Endothelial cell of umbilical vein (primary cell): ENCODE measurements at regions not wholly inside any gene's neighbourhood (a gene's known extent, or its start where the extent isn't known, plus 50 kb on each side); places are given as distances from the start of the nearest gene placed in this dataset.
A peak's percentile ranks its signal among the peaks of the same experiment; 100 is the strongest.

Experiments
- BruUV-seq: library from RNA; stranded (reverse); fragments of 400-500 nt; replicated peaks from 2 replicates; lab custom pipeline; 2021; lab: Mats Ljungman, UMichigan
- CTCF ChIA-PET: fragments of 300-600, 350-600 bp; sonication (Branson Sonifier 250); formaldehyde crosslinking; loops from one replicate; lab custom pipeline; 2021; ENCODE audit warnings: antibody characterized with exemption, inconsistent platforms; lab: Charles Lee
- POLR2A ChIA-PET: fragments of 300-600, 350-600 bp; sonication (Branson Sonifier 250); formaldehyde crosslinking; loops from one replicate; lab custom pipeline; 2021; ENCODE audit warnings: antibody characterized with exemption, inconsistent platforms; lab: Charles Lee
- DNase-seq: peaks from one replicate; pipeline ENCODE4 v3.0.0-alpha.2; 2011; ENCODE audit warnings: low read depth, low spot score
- FAIRE-seq: peaks from 2 replicates; lab custom pipeline; 2011; peaks lifted over from hg19 to GRCh38; lab: Jason Lieb, UNC
- H2AFZ ChIP-seq: 2 replicates; pipeline ENCODE4 v1.6.0; 2012; ENCODE audit warnings: low read depth, low read length, control low read depth, inconsistent platforms
- H3K27ac ChIP-seq: 2 replicates; pipeline ENCODE4 v1.5.1; 2011; ENCODE audit warnings: low read depth, mild to moderate bottlenecking, control low read depth, low read length, moderate library complexity; ENCODE audit not compliant: insufficient read depth
- H3K27me3 ChIP-seq, 2 experiments: 2 replicates each; pipeline versions ENCODE4 v1.6.0 to v1.6.1; 2011; ENCODE audit warnings: low read length in 2 of 2, mixed read lengths in 1 of 2; ENCODE audit not compliant: control insufficient read depth in 2 of 2, insufficient read depth in 2 of 2
- H3K36me3 ChIP-seq, 2 experiments: 2 replicates in 1 of 2; 3 replicates in 1 of 2; pipeline ENCODE4 v1.5.1; 2011; ENCODE audit warnings: low read length in 2 of 2, mild to moderate bottlenecking in 1 of 2, moderate library complexity in 1 of 2; ENCODE audit not compliant: control insufficient read depth in 2 of 2, insufficient read depth in 2 of 2; ENCODE audit errors: extremely low read depth in 1 of 2
- H3K4me1 ChIP-seq: 3 replicates; pipeline ENCODE4 v1.5.1; 2011; ENCODE audit warnings: mild to moderate bottlenecking, low read length; ENCODE audit not compliant: control insufficient read depth, insufficient read depth; ENCODE audit errors: extremely low read depth
- H3K4me2 ChIP-seq: 2 replicates; pipeline ENCODE4 v1.6.1; 2011; ENCODE audit warnings: low read length, control low read depth, mixed read lengths; ENCODE audit not compliant: insufficient read depth
- H3K4me3 ChIP-seq, 3 experiments: fragments of 200-600 bp in 1 of 3; sonication (generic), shearing (Covaris generic) in 1 of 3; replicated peaks in 1 of 3; 2 replicates each; pipeline ENCODE4 v1.5.1; 2011 to 2016; ENCODE audit warnings: control low read depth in 3 of 3, low read length in 3 of 3, mild to moderate bottlenecking in 2 of 3, inconsistent platforms in 1 of 3, low read depth in 1 of 3, moderate library complexity in 1 of 3; ENCODE audit not compliant: insufficient read depth in 1 of 3
- H3K79me2 ChIP-seq: 2 replicates; pipeline ENCODE4 v1.6.0; 2012; ENCODE audit warnings: low read length, inconsistent platforms; ENCODE audit not compliant: control insufficient read depth, insufficient read depth
- H3K9ac ChIP-seq: replicated peaks from 2 replicates; pipeline ENCODE3; 2011; ENCODE audit warnings: low read length, control low read depth; ENCODE audit not compliant: insufficient read depth; ENCODE audit errors: extremely low read depth
- H3K9me1 ChIP-seq: replicated peaks from 3 replicates; pipeline ENCODE4 v1.6.0; 2011; ENCODE audit warnings: mild to moderate bottlenecking, low read length; ENCODE audit not compliant: control insufficient read depth, insufficient read depth; ENCODE audit errors: extremely low read depth
- H3K9me3 ChIP-seq: replicated peaks from 2 replicates; pipeline ENCODE4 v1.5.1; 2012; ENCODE audit warnings: low read length, inconsistent platforms; ENCODE audit not compliant: control insufficient read depth, insufficient read depth
- H4K20me1 ChIP-seq: replicated peaks from 2 replicates; pipeline ENCODE3; 2011; ENCODE audit warnings: mild to moderate bottlenecking, low read length; ENCODE audit not compliant: control insufficient read depth, insufficient read depth; ENCODE audit errors: extremely low read depth
- EZH2 ChIP-seq: IDR thresholded peaks from 2 replicates; pipeline ENCODE4 v1.6.1; 2012; ENCODE audit warnings: borderline replicate concordance, low read depth, mild to moderate bottlenecking, moderate library complexity, low read length, inconsistent platforms; ENCODE audit not compliant: severe bottlenecking
- FOS ChIP-seq: IDR thresholded peaks from 2 replicates; pipeline ENCODE4 v1.6.1; 2011; ENCODE audit warnings: mild to moderate bottlenecking, low read length, moderate library complexity, borderline replicate concordance; ENCODE audit not compliant: insufficient read depth
- GATA2 ChIP-seq: IDR thresholded peaks from 2 replicates; pipeline ENCODE4 v1.7.0; 2011; ENCODE audit warnings: low read depth, mild to moderate bottlenecking, moderate library complexity, mixed read lengths, low read length; ENCODE audit not compliant: insufficient read length, insufficient read depth
- JUN ChIP-seq: IDR thresholded peaks from 2 replicates; pipeline ENCODE4 v1.6.1; 2011; ENCODE audit warnings: borderline replicate concordance, low read depth; ENCODE audit not compliant: insufficient read length, insufficient read depth
- MAX ChIP-seq: IDR thresholded peaks from 2 replicates; pipeline ENCODE4 v1.6.1; 2011; ENCODE audit not compliant: insufficient read depth, insufficient read length
- MYC ChIP-seq: IDR thresholded peaks from one replicate; pipeline ENCODE4 v1.6.1; 2011; ENCODE audit warnings: mild to moderate bottlenecking, low read depth, low read length
- POLR2A ChIP-seq: IDR thresholded peaks from 2 replicates; pipeline ENCODE4 v1.6.1; 2012; ENCODE audit warnings: low read depth, mild to moderate bottlenecking, control low read depth, low read length
- POLR2AphosphoS5 ChIP-seq: IDR thresholded peaks from 2 replicates; pipeline ENCODE4 v1.6.1; 2012; ENCODE audit warnings: low read depth, mild to moderate bottlenecking, control low read depth, low read length, moderate library complexity; ENCODE audit not compliant: insufficient read depth
- dilution Hi-C: fragments of 300-500 bp; cut with MboI; formaldehyde crosslinking; loops from one replicate; pipeline ENCODE4 v1.15.0; 2019; ENCODE audit warnings: low sequenced_read_pairs; ENCODE audit not compliant: extremely low pct_ligation_motif_present
- intact Hi-C: fragments of 100-400 bp; cut with micrococcal nuclease; formaldehyde crosslinking; loops from one replicate; pipeline ENCODE4 v1.10.0; 2022

GRCh38 chr10:110401401-110402076, 96.2 kb upstream of the DUSP5 start:
- Histone ChIP-seq H3K36me3 (no peaks in the 10 kb centered on the region), H4K20me1 (no peaks in the 10 kb centered on the region), H3K9me1 (no peaks in the 10 kb centered on the region), H3K9me3 (no peaks in the 10 kb centered on the region), H2AFZ (peak overlapping the region; percentile 65), H3K9ac (peak overlapping the region; percentile 21), H3K4me1 (peaks cover 40% of the 10 kb centered on the region), H3K79me2 (no peaks in the 10 kb centered on the region), H3K4me2 (peak overlapping the region; percentile 10), H3K4me3 (no peak overlapping the region), H3K27me3 (no peaks in the 10 kb centered on the region), H3K27ac (peak overlapping the region; percentile 98)
- POLR2A ChIA-PET = interaction anchor here (1.0 kb wide), 1 partner anchor 9 kb away, joined by 3 read pairs; no protein-coding TSS in a partner anchor
- FAIRE-seq = peak; percentile 75
- BruUV-seq = no TSS peak
- TF ChIP-seq GATA2 = peak; percentile 21
- peak; percentile 38 for TF ChIP-seq FOS
- no peak for TF ChIP-seq MYC
- TF ChIP-seq POLR2AphosphoS5 = no peak
- no peak for TF ChIP-seq POLR2A
- TF ChIP-seq JUN = no peak
- TF ChIP-seq MAX = no peak
- no peak for TF ChIP-seq EZH2
- intact Hi-C loops = no loop called here
- DNase-seq = peak; percentile 56
- dilution Hi-C loops = no loop called here
- CTCF ChIA-PET = interaction anchor here (1.3 to 3.5 kb wide), 2 partner anchors 10 to 48 kb away, joined by 5 to 16 read pairs; no protein-coding TSS in a partner anchor

- Histone ChIP-seq H3K4me1 (peaks cover 40% of the 10 kb centered on the region), H3K4me2 (no peak overlapping the region), H3K9ac (no peak overlapping the region), H3K4me3 (no peak overlapping the region), H3K27ac (peak overlapping the region; percentile 98), H3K9me3 (no peaks in the 10 kb centered on the region), H3K79me2 (no peaks in the 10 kb centered on the region), H3K9me1 (no peaks in the 10 kb centered on the region), H3K27me3 (no peaks in the 10 kb centered on the region), H2AFZ (no peak overlapping the region), H4K20me1 (no peaks in the 10 kb centered on the region), H3K36me3 (no peaks in the 10 kb centered on the region)
- TF ChIP-seq POLR2A (no peak), JUN (no peak), GATA2 (no peak), POLR2AphosphoS5 (no peak)
- ChIA-PET POLR2A (interaction anchor here (1.0 kb wide), 1 partner anchor 9 kb away, joined by 3 read pairs; no protein-coding TSS in a partner anchor), CTCF (interaction anchor here (1.3 to 3.5 kb wide), 2 partner anchors 9 to 48 kb away, joined by 5 to 16 read pairs; no protein-coding TSS in a partner anchor)
- dilution Hi-C loops (no loop called here), intact Hi-C loops (no loop called here)
- FAIRE-seq (no peak), DNase-seq (no peak)
- no TSS peak for BruUV-seq
Measured at GRCh38 chr10:110402077-110402416, 95.7 kb upstream of the DUSP5 start.
